ENCODE measurements at regions not wholly inside any gene's neighbourhood (a gene's known extent, or its start where the extent isn't known, plus 50 kb on each side); places are given as distances from the start of the nearest gene placed in this dataset.
A peak's percentile ranks its signal among the peaks of the same experiment; 100 is the strongest.

DNA sequence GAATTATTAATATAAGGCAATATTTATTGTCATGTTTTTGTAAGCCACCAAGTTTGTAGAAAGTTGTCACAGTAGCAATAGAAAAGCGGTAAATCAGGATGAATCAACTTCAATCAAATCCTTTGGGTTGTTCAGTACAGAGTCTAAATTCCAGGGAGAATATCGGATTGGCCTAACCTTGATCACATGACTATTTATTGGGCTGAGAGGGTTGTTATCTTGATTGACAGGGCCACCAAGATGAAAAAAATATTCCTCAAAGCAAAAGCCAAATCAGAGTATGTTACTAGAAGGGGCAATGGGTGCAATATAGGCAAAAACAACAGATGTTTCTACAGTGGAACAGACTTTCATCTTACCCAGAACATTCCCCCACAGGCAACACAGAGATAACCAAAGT is 270.0 kb downstream of the METTL4 start:
- DNase-seq: no peak

DNA sequence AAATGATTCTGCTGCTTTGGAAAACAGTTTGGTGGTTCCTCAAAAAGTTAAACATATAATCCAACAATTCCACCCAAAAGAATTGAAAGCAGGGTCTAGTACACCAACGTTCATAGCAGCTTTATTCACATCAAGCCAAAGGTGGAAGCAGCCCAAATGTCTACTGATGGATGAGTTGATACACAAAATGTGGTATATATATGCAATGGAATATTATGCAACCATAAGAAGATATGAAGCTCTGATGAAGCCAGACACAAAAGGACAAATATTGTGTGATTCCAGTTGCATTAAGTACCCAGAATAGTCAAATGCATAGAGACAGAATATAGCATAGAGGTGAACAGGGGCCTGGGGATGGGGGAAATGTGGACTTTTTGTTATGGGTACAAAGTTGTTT is 269.3 kb downstream of the METTL4 start:
- DNase-seq: no peak

DNA sequence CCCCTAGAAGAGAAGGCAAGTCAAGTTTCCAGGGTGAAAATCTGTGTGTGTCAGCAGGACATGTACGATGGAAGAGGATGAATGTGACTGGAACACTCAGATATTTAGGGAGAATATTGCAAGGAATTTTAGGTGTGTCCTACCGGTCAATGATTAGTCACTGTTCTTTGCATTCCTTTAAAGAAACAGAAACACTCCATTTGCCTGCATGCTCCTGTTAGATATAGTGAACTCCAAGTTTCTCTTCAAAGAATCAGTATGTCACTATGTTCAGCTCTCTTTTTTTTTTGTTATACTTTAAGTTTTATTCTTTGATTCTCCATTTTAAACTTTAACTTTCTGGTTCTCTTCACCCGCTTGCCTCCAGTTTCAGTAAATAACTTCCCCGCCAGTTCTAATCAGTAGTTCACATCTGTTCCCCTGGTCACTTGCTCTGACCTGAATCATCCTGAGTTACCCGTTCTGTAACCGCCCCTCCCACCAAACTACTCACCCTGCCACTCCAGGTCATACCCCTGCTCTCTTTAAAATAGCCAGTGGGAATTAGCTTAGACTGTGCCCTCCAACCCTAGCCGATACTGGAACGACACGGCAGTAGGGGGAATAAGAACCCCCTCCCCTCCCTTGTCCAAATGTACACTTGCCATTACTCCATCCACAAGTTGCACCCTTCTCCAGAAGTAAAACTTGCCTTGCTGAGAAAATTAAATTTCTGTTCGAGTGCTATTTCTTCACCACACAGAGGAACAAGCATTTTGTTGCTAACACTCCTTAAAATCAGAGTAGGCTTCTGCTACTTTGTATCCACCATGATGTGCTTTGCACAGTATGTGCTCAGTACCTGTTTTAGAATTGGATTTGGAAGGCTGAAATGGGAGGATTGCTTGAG is 268.4 kb downstream of the METTL4 start:
- DNase-seq: no peak

DNA sequence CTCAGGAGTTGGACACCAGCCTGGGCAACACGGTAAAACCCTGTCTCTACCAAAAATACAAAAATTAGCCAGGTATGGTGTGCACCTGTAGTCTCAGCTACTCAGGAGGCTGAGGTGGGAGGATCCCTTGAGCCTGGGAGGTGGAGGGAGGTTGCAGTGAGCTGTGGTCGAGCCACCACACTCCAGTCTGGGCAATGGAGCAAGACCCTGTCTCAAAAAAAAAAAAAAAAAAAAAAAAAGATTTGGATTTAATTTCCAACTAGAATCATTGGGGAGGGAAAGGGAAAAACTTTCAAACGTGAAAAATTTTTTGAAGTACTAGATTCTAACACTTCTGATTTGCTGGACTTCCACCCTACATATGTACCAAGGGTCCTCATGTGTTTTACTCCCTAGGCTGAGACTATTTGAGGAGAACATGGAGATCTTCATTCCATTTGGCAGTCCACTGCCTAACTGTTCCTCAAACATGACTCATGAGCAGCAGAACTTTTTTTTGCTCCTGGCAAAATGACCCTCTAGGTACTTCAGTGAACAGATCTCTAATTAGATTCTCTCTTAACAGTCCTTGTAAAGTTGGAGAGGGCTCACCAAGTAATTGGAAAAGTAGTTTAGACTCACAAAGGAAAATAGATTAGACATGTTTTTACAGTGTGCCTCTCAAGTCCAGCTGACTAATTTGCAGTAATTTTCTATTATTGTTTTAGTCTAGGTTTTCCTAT is 267.6 kb downstream of the METTL4 start:
- DNase-seq: no peak

DNA sequence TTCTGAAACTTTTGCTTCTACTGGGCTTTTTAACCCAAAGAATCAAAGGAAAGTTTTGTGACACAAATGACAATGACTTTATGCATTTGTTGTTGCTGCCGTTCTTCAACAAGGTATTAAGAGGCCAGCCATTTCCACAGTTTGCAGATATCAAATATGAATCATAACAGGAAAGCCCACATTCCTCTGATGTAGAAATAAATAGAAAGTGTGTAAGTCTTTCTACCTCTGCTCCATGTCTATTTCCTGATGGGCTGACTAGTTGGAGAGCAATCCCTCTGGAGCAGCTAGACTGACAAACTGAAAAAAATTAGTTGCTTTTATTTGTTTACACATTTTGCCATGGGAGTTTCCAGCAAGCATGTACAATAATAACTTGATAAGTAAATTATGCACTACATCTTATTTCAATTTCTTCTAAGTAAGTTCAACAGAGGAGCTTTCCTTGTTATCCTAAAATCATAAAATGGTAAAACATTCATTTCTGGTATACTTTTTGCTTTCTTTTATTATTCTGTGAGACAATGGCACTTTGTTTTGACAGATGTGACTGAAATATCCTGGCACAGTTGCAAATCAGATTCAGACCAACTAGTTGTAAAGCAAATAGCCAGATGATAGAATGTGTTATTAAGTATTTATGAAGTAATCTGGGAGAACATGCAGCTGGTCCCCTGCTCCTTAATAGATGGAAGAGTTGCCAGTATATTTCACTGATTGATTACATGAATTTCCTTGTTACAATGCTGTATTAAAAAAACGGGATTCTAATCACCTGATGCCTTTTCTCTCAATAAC is 266.7 kb downstream of the METTL4 start:
- DNase-seq: no peak

DNA sequence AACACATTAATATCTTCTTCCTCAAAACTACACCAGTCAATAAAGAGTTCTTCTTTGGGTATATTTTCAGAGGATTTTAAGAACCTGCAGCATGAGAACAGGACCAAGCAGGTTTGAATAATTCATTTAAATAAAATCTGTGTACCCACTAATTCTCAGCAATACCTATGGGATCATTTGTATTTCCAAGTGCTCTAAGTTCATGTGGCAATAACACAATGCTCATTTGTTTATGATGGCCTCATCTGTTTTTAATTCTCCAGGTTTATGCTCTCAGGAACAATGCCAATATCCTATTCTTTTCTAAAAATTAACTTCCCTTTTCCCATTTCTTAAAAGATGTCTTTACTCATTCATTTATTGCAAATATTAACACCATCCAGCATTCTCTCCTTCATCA is 264.7 kb downstream of the METTL4 start:
- DNase-seq: no peak

DNA sequence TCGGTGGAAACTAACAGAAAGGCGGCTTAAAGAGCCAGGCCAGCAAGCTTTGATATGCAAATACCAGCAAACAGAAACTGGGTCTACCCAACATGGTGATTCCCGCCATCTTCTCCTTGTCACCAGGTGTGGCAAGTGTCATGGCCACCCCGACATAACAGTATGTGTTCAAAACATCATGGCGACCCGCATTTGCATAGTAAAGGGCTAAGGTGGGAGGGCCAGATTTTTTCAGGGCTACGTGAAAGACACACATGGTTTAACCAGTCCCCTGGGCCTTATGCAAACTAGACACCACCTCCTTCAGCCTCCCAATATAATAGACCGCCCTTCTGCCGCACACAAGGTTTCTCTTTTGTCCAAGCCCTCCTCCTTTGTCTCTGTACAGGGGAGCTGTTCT is 260.4 kb downstream of the METTL4 start:
- DNase-seq: no peak

DNA sequence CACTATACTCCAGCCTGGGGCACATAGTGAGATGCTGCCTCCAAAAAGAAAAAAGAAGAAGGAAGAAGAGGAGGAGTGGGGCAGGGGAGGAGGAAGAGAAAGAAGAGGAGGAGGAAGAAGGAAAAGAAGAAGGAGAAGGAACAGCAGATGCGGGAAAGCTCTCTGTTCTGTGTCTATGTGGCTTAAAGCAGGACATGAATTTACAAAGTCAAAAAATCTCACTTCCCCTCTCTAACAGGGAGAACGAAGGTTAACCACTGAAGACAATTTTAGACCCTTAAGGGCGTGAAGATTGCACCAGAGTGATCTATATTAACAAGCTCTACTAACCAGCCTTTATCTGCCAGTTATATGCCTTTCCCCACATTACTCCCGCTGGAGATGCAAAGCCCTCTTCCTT is 258.9 kb downstream of the METTL4 start:
- DNase-seq: peak; percentile 3

DNA sequence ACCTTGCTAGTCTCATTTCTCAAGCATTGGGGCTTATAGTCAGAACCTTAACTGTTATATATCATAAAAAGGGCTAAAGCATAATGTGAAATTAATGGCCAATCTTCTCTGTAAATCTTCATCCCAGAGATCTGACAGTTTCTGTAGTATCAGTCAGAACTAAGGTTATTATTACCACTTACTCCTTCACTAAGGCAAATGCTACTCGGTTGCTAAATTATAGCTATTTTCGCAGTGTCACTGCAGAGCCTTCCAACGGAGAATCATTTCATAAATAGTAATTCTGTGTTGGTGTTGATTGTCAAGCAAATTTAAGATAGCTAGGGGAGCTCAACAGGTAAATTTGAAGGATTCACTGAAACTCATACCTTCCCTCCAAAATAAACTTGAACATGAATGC is 258.0 kb downstream of the METTL4 start:
- no peak for DNase-seq

DNA sequence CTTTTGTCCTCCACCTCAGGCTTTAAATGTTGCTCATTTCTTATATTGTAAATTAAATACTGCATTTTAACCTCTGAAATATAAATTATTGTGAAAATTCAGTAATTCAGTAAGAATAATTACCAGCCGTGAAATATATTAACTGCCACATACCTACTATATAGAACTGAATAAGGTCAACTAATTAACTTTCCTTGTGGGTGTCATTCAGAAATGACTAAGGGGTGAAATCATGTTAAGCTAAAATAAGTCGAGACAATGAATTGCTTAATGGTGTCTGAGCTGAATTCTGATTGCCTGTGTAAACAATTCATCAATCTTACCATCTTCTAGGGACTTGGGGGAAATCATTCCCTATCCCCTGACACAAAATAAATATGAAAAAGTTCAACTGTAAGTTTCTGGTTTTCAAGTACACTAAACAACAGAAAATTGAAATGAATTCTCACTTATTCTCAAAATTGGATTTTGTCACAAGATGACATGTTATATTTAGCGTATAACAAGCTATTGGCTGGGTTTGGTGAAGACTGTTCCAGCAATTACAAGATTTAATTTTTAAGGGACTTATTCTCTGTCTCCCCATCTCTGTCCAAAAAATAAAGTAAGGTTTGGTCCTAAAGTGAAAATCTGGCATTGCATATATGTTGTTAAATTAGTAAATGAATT is 255.1 kb downstream of the METTL4 start:
- no peak for DNase-seq

DNA sequence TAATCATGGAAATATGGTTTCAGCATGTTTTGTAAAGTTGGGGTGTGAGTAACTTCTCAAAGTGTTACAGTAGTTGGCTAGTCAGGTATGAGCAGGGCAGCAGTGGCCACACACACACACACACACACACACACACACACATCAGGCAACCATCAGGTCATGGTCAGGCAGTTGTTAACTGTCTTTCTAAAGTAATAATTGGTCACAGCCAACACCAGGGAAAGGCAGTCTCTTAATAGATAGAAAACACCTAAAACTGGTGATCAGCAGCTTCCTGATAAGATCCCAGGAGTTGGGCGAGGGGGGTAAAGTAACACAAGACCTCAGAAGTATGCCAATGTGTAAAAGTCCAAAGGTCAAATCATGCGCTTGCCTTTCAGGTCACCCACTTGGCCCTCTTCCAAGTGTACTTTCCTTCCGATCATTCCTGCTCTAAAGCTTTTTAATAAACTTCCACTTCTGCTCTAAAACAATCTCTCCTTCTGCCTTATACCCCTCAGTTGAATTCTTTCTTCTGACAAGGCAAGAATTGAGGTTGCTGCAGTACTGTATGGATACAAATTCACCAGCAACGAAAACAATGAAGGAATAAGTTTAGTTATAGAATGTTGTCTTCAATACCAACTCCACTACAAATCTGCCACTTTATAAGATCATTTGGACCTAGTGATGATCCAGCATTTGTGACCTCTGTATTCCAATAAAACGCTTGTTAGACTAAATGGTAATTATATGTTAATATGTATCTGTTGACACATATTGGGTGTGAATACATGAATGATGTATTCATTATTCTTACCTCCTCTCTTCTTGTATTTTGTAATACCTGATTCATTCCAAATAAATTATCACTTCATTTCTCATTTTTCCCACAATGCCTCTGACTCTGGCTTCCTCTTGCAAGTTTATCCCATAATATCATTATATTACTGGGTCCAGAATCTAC is 254.3 kb downstream of the METTL4 start:
- DNase-seq: no peak

DNA sequence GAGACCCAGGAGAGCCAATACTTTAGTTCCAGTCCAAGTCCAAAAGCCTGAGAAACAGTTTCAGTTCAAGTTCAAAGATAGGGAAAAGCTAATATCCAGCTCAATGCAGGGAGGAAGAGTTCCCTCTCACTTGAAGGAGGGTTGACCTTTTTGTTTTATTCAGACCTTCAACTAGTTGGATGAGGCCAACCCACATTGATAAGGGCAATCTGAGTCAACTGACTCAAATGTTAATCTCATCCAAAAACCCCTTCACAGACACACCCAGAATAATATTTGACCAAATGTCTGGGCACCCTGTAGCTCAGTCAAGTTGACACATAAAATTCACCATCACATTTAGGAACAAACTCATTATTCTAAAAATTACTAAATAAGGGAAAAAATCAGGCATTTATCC is 246.8 kb downstream of the METTL4 start:
- DNase-seq: no peak

DNA sequence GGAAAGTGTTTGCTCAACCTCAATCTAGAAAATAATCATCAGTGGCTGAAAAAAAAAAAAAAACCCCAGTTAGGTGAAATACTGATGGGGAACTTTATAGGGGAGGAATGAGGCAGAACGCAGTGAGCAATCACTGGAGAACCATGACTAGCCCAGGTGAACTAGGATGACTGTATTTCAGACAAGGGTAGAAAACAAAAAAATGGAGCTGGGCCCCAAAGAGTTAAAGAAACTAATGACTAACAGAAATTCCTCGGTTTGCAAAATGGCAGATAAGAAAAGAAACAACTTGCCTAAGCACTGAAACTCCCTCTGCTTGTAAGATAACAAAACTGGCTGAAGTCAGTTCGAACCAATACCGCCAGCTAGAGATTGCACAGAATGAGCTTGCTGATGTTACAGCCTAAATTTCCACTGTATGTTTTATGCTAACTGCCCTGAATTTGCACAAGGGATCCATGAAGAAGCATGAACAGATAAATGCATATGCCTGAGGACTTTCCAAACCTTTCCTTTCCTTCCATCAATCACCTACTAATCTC is 245.9 kb downstream of the METTL4 start:
- no peak for DNase-seq

DNA sequence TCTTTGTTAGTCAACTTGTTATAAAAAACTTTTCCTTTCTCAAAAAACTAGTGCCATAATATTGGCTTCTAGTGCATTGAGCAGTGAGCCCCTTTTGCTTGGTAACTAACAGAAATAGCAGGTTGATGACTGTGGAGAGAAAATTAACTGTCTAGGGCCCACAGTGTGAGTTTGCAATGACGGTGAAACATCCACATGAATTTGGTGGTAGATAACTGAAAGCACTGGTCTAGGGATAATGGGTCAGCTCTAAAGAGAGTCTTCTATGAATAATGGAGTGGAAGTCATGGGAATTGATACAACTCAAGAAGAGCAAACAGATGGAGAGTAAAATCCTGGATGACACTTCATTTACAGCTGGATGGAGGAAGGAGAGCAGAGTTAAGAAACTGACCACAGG is 245.4 kb downstream of the METTL4 start:
- no peak for DNase-seq

DNA sequence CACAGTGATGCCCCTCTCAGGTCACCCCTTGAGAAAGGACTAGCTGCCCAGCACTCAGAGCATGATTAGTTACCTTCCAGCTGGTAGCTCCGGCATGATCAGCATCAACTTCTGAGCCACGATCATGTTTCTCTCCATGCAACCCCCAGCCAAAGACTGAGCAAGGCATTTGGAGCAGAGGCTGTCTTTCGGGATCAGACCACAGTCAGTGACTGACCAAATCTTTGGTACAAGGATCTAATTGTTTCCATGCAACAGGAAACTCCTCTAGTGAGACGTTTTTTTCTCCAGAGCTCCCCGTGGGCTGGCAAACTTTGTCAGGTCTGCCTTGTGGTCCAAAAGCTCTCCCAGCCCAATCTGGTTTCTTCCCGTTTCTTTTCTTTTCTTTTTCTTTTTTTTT is 244.3 kb downstream of the METTL4 start:
- no peak for DNase-seq

DNA sequence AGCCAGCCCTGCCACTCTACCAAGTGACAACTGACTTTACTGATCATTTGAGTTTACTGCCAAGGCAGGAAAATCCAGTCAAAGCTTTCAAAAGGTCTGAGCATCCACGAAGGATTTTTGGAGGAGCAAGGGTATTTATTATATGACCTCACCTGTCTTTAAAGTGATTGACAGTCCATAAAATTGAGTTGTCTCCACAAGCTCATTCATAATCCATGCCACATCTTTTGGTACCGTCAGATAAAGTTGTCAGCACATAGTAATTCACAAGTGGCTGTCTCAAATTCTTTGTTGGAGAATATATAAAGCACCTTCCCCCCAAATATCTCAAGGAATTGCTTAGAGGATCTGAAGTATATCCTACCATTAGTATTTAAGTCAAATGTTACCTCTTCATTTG is 240.5 kb downstream of the METTL4 start:
- DNase-seq: no peak

DNA sequence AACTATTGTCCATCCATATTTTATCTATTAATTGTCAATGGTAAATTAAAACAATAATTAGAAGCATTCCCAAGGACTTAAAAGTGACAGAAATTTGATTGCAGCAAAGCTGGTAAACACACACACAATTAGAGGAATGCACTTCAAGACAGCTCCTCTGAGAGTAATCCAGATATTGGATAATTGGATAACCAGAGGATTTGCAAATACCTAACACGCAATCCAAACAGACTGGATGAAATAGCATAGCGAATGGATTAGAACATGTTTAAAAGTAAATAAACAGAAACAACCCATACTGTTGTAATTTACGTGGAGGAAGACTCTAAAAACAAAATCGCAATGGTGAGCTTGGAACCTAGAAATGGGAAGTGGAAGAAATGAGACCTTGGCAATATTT is 239.8 kb downstream of the METTL4 start:
- DNase-seq: no peak

DNA sequence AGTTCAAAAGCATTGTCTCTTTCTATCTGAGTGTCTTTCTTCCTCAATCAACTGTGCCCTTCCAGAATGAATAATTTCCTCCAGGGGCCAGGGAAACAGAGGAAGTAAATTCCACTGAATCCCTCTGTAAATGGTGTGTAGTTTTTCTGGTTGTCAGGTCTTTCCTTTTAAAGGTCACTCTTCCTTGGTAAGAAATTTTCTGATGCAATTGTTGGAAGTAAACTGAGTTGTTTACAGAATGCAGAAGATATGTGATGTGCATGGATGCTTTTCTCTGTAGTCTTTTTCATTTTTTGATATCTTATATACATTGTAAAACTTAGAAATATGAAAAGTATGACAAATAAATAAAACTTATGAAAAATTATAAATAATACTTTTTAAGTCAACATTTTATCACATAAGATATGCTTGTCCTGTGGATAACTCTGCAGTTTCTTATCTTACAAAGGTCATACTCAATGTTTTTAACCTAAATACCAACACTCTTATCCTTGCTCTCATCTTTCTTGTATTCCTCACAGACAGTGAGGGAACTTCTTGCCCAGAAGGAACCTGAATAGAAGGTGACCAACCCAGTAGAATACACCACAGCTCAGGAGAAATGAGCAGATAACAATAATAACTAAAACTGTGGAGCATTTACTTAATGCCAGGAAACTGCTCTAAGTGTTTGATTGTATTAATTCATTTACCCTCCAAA is 234.5 kb downstream of the METTL4 start:
- no peak for DNase-seq

DNA sequence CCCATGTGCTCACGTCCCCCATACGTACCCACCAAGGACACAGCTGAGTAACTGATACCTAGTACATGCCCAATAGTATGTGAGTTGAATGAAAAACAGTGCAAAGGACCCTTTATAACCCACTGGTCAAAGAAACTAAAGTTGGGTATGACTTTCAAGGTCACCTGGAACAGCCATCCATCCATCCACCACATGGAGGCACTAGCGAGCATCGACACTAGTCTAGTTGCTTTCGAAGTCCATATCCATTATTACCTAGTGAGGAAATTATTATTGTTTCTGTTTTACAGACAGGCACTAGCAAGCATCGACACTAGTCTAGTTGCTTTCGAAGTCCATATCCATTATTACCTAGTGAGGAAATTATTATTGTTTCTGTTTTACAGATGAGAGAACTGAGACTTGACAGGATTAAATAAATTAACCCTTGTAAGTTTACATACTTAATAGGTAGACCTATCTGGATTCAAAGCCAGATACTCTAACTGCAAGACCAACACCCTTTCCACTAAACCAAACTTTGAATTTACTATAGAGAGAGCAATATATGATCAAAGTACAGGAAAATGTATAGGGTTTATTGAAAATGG is 233.7 kb downstream of the METTL4 start:
- peak; percentile 59 for DNase-seq

DNA sequence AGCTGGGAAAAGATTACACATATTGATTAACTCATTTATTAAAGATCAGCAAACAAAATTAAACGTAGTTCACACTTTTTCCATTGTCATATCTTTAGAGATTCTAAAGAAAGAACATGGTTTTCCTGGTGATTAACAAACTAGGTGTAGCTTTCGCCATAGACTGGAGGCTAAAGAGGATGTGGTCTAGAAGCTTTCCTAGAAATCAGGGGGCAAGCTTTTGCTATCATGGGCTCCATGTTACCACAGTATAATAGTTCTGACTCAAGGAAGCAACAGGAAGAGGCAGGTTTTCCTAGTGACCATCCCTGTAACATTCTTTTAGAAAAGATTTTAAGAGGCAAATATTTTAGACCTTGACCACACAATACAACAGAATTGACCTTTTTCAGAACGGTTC is 232.7 kb downstream of the METTL4 start:
- no peak for DNase-seq

DNA sequence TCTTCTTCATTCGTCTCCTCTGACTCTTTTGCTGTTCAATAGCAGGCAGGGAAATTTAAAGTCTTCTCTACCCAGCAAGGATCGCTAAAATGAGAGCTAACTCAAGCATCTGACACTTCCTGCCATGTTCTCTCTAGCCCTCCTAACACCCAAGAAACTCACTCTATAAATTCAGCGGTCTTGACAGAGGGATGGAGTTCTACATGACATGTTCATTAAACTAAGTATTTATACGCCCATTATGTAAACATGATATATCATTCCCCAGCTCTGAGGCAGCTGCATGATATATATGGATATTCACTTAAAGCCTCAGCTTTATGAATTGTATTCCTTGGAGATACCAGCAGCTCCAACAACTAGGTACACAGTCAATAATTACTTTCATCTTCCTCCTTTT is 231.0 kb downstream of the METTL4 start:
- DNase-seq: no peak
